GM11168 (cell line): ENCODE measurements at regions not wholly inside any gene's neighbourhood (a gene's known extent, or its start where the extent isn't known, plus 50 kb on each side); places are given as distances from the start of the nearest gene placed in this dataset.
"Not testable (repeated sequence)": the region's sequence is repeated elsewhere in the genome, so short reads cannot be mapped to it uniquely, and the experiment has no call there.

ENCODE experiments used
- in situ Hi-C: fragments of 300-500 bp; cut with MboI; formaldehyde crosslinking; loops from one replicate; pipeline ENCODE4 v1.12.0; 2022; ENCODE audit warnings: low sequenced_read_pairs; ENCODE audit not compliant: unreplicated experiment

- in situ Hi-C loops, result no loop called here
Measured at GRCh38 chr3:178117641-178118040, 418.6 kb upstream of the KCNMB2 start.

GRCh38 chr3:178119608-178120295, 416.5 kb upstream of the KCNMB2 start:
- in situ Hi-C loops, result not testable (repeated sequence)

DNA sequence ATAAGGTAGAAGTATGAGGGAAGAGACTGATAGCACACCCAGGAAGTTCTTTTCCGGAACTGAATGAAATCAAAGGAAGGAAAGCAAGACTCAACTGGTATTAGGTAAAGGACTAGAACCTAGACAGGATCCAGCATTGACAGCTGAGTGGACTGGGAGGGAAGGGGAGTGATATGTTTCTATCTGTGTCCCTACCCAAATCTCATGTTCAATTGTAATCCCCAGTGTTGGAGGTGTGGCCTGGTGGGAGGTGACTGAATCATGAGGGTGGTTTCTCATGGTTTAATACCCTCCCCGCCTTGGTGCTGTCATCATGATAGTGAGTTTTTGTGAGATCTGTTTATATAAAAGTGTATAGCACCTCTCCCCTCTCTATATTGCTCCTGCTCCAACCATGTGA, 415.9 kb upstream of the KCNMB2 start:
- in situ Hi-C loops, result no loop called here

GRCh38 chr3:178126686-178127085, 409.6 kb upstream of the KCNMB2 start:
- in situ Hi-C loops, result no loop called here

DNA sequence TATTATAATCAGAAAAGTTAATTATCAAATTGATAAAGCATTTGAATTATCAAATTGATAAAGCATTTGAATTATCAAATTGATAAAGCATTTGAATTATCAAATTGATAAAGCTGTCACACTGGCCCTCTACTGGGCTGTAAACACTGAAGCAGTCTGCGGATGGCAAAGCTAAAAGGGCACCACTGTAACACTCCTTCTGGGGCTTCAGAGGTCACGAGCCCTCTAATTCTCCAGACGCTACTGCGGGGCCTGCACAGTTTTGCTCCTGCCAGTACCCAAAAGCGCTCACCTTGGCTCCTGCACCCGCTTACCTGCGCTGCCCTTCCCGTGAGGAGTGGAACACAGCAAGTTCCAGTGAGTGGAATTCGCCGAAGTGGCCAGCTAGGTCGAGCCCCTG, 409.0 kb upstream of the KCNMB2 start:
- in situ Hi-C loops, result no loop called here

GRCh38 chr3:178129109-178129508, 407.1 kb upstream of the KCNMB2 start:
- in situ Hi-C loops, result no loop called here

DNA sequence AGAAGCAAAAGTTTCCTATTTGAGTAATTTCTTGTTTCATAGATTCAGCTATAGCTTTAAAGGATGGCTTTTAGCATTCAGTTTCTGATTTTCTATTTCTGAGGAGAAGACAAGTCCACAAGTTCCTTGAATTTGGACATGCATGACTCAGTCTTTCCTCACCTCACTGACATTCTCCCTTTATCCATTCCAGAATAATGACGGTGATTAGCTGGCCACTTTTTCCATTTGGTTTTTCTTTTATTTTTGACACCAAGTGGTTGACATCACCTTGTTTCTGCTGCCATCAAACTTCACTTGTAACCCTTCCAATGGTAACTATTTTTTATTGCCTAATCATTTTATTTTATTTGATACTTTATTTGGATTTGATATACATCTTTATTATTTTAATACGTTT, 404.4 kb upstream of the KCNMB2 start:
- in situ Hi-C loops, result no loop called here

- in situ Hi-C loops, result no loop called here
Measured at GRCh38 chr3:178137206-178137605, 399.0 kb upstream of the KCNMB2 start.

GRCh38 chr3:178137831-178138230, 398.4 kb upstream of the KCNMB2 start:
- in situ Hi-C loops, result no loop called here

GRCh38 chr3:178139116-178139515, 397.1 kb upstream of the KCNMB2 start:
- in situ Hi-C loops, result no loop called here

DNA sequence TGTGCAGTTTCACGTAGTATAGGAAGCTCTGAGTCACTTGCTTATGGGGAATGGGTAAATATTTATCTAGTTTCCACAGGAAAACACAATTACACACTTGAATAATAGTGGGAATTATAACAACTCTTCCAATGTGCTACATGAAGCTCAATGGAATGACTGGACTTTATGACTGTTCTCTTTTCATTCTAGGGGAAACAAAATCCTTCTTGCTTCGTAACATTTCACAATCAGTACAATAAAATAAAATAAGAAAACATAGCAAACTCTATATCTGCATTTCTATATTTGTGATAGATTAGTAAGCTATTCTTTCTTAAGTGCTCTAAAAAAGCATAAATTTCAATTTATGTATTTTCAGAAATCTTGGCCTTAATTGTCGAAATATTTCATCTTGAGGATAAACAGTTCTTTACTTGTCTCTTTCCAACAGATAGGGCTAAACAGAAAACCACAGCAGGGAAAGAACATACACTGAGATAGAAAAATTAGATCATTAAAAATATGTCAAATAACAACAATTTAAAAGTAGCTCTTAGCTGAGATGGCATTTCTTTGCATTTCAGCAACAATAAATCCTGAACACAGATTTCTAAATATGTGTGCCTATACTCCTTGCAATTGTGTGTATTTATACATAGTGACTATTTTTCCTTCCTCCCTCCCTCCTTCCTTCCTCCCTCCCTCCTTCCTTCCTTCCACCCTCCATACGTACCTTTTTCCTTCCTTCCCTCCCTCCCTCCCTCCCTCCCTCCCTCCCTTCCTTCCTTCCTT, 395.5 kb upstream of the KCNMB2 start:
- in situ Hi-C loops, result no loop called here

GRCh38 chr3:178141305-178141684, 394.9 kb upstream of the KCNMB2 start:
- in situ Hi-C loops, result not testable (repeated sequence)

DNA sequence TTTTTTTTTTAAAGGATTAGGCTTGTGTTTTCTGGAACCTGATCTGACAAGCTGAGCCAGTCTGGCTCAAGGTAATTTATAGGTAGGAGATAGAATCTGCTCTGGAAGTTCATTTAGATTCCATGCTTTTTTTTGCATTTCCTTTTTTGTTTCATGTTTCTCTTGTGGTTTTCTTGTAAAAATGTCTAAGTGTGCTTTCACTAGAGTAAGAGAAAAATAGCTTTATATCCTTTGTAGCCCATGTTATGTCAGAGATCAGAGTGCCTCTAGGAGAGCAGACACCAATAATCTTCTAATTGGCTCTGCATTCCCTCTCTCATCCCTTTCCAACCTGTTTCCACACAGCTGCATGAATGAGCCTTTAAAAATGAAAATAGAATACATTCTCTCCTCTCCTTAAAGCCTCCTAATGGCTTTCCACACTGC, 389.8 kb upstream of the KCNMB2 start:
- in situ Hi-C loops, result no loop called here

GRCh38 chr3:178147001-178147400, 389.2 kb upstream of the KCNMB2 start:
- in situ Hi-C loops, result no loop called here

DNA sequence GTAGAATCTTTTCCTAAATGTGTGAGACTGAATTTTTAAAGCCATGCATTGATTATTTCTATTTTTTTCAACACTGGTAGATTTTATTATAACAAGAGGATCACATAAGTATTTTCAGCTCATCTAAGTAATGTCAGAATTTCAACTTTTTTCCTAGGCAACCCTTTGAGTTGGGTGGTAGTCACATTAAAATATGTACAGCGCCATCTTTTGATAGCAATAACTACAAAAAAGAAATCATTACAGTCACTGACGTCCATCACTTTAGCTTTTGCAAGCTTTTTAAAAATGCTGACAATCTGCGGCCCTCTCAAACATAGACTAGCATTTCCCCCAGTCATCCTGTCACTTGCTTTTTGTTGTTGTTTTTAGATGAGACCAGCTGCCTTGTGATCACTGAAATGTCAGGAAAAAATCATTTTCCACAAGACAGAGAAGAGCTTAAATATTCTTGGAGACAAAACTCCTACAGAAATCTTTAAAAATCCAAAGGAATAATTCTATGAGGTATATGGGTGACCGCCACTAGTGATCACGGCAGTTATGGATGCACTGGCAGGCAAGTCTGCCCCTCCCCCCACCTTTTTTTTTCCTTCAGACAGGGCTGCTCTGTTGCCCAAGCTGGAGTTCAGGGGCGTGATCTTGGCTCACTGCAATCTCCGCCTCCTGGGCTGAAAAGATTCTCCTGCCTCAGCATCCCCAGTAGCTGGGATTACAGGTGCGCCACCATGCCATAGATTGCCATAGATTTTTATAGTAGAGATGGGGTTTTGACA, 384.0 kb upstream of the KCNMB2 start:
- in situ Hi-C loops, result no loop called here

DNA sequence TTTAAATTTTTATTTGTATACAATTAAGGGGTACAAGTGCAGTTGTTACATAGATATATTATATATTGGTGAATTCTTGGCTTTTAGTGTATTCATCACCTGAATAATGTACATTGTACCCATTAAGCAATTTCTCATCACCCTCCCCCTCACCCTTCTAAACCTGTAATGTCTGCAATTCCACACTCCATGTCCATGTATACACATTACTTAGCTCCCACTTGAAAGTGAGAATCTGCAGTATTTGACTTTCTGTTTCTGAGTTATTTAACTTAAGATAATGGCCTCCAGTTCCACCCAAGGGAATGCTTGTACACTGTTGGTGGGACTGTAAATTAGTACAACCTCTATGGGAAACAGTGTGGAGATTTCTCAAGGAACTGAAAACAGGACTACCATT, 383.2 kb upstream of the KCNMB2 start:
- in situ Hi-C loops, result no loop called here

- in situ Hi-C loops, result no loop called here
Measured at GRCh38 chr3:178155521-178155920, 380.7 kb upstream of the KCNMB2 start.

DNA sequence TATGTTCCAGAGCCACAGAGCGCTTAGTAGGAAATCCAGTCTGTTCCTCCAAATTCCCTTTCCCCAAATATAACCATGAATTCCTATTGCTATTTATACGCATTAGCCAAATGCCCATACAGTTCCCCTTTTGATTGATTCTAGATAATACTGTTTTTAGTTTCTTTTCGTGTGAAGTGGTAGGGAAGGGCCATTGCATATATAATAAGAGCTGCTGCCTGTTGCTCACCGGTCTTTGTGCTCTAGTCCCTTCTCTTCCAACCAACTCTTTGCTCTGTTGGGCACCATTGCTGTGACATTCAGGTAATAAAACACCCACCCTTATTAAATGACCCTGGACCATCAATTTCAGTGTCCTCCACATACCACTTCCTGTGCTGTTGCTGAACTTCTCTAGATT, 379.9 kb upstream of the KCNMB2 start:
- in situ Hi-C loops, result no loop called here

DNA sequence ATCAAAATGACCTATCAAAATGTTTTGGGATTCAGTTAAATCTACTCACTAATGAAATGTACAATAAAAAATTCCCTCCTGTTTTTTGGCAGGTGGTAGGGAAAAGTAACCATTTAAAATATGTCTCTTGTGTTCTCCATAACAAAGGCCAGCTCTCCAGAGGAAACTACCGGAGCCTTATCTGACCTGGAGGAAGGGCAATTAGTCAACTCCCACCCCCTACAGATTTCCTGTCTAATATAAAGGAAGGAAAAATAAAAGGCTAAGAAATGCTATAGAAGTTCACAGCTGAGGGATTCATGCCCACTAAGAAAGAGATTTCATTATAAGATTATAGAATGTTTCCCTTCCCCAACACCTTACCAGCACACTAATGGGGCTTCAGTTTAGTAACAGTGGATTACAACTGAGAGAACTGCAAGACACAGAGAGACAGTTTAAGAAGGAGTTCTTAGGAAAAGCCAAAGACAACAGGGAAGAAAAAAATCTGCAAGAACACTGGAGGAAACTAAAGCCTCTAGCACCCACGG, 376.5 kb upstream of the KCNMB2 start:
- in situ Hi-C loops, result no loop called here

GRCh38 chr3:178169421-178169820, 366.8 kb upstream of the KCNMB2 start:
- in situ Hi-C loops, result no loop called here
